NCI-H1417 (cell line): ENCODE measurements at regions not wholly inside any gene's neighbourhood (a gene's known extent, or its start where the extent isn't known, plus 50 kb on each side); places are given as distances from the start of the nearest gene placed in this dataset.

Experiments used
- DNase-seq, 3 experiments: peaks; one replicate each; lab custom pipeline; 2025; lab: John Stamatoyannopoulos, UW

- DNase-seq: no peak
Measured at GRCh38 chr12:115129727-115130126, 445.8 kb upstream of the TBX3 start.

DNA sequence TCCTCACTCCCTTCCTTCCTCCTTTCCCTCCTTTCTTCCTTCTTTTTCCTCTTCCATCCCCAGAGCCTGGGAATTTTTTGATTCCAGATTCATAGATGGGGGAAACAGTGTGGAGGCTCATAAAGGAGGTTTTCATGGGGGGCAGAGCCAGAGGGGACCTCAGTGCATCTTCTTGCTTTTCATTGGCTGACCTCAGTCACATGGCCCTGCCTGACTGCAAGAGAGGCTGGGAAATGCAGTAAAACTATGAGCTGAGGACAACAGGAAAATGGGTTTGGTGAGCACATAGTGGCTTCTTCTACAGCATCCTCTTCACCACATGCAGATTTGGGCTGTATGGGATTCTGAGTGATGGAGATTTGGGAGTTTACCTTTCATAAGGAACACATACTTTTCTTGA lies 437.1 kb upstream of the TBX3 start:
- DNase-seq: no peak

DNA sequence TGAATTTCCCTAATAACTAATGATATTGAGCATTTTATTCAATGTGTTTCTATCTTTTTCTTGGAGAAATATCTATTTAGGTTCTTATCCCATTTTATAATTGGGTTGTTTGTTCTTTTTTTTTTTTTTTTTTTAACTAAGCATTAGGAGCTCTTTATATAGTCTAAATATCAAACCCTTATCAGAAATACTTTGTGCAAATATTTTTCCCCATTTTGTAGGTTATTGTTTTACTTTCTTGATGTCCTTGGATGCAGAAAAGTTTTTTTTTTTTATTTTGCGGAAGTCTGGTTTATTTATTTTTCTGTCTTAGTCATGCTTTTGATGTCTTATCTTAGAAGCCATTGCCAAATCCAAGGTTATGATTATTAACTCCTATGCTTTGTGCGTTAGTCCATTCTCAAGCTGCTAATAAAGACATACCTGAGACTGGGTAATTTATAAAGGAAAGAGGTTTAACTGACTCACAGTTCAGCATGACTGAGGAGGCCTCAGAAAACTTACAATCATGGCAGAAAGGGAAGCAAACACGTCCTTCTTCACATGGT lies 434.3 kb upstream of the TBX3 start:
- DNase-seq: no peak

GRCh38 chr12:115114140-115114539 lies 430.2 kb upstream of the TBX3 start:
- no peak for DNase-seq

DNA sequence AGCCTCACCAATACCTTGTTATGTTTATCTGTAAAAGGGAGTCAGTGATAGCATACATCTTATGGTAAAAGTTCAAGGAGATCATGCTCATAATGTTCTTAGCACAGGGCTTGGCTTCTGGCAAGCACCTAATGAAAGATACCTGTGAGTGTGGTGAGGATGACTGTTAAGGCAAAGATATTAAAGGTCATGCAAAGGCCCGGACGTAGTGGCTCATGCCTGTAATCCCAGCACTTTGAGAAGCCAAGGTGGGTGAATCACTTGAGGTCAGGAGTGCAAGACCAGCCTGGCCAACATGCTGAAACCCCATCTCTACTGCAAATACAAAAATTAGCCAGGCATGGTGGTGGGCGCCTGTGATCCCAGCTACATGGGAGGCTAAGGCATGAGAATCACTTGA lies 425.9 kb upstream of the TBX3 start:
- DNase-seq: no peak

- no peak for DNase-seq
Measured at GRCh38 chr12:115108129-115109100, 424.4 kb upstream of the TBX3 start.

DNA sequence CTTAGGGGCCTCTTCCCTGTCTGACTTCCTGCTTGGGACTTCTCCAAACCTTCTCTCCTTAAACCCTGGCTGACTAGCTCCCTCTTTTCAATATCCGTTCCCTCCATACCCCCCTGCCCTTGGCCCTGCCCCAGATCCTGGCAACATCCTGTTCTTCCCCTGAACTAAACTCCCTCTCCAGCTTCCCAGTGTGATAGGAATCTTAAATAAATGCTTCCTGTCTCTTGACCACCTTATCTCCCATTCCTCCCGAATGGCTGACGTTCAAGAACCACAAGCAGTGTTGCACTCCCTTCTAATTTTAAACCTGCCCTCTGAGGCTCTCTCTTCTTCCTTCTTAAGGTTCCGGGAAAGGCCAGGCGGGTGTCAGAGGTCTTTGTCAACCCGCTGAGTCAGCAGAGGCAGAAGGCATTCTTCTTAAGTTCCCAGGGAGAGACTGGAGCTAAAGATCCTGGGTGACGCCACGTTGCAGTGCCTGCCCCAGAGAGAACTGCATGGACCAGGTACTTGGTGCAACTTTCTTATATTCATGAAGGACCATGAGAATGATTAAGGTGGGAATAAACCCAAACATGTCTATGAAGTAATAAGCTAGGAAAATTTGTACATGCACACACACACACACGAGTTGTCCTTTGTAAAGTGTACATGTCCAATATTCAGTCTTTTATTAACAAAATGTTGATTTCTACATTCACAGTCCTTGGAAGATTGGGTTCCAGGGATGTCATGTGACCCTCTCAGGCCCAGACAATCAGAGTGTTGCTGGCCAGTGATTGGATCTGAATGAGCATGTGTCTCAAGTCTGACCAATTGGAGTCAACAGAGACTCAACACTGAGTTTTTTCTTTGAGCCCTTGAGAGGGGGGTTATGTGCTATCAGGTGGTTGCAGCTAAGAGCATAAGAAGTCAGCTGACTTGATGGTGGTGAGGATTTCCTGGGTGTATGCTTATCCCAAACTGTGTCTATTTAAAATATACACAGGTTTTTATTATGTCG lies 420.2 kb upstream of the TBX3 start:
- no peak for DNase-seq

- no peak for DNase-seq
Measured at GRCh38 chr12:115102450-115102849, 418.5 kb upstream of the TBX3 start.

GRCh38 chr12:115101520-115101919 lies 417.5 kb upstream of the TBX3 start:
- DNase-seq: no peak

GRCh38 chr12:115097416-115097815 lies 413.4 kb upstream of the TBX3 start:
- no peak for DNase-seq

DNA sequence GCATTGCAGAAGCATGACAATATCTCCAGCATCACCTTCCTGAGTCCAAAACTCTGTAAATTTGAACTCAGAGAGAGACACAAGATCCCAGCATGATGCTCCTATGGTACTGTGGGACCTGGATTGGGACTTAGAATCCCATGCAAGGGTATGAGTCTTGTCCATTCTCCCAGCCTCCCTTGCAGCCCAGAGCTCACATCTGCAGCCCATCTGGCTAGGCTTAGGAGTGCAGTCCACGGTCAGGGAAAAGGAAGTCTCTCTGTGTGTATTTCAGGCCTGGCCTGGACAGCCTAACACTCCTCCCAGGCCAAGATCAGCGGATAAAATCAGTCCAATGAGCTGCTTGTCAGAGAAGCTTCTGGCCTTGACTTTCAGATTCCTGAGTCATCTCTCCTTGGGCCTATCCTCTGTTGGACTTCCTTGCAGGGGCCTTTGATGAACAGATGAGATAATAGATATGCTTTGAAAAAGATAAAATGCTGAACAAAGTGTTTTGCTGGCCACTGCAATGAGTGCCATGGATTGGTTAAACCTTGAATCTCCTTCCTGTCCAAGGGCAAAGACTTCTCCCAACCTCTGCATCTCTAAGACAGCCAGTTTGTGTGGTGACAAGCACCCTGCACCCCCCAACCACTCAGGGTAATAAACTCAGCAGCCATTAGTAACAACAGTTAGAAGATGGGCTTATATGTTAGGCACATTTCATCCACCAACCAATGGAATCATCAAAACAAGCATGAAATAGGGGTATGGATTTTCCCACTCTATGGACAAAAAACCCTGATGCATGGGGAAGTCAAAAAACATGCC lies 412.8 kb upstream of the TBX3 start:
- no peak for DNase-seq

GRCh38 chr12:115095073-115095748 lies 411.2 kb upstream of the TBX3 start:
- no peak for DNase-seq

GRCh38 chr12:115094163-115094816 lies 410.3 kb upstream of the TBX3 start:
- DNase-seq: no peak

GRCh38 chr12:115093261-115093660 lies 409.3 kb upstream of the TBX3 start:
- DNase-seq: no peak

GRCh38 chr12:115090783-115091182 lies 406.8 kb upstream of the TBX3 start:
- DNase-seq: no peak

DNA sequence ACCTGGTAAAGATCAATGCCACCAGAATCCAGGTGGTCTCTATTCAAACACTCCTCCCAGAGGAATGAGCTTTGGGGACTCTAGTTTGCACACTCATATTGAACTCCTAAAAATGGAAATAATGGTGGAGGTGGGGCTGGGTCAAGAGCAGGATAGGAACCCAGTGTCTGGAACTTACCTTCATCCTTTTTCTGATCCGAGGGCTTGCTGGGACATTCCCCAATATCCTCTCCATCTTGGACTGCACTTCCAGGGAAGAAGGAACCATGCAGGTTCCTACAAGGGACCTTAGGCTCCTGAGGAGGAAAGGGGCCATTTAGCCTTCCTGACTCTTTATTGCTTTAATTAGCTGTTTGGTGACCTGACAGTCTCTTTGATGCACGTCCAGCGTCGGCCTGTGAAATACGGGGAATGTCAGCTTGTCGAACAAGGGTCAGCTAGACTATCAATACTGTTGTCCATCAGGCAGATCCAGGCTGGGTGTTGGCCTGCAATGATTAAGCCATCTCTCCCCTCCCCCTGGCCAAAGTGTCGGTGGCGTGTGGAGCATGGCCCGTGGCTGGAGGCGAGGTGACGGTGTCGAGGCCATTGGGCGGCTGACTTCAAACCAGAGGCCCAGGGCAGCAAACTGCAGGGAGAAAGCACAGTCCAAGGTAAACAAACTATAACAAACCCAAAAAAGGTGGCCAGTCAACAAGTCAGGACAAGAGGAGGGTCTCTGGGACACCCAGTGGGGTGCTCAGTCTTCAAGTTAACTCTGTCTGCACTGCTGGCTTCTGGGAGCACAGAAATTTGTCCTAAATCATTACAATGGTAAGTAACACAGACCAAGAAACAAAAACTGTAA lies 405.2 kb upstream of the TBX3 start:
- no peak for DNase-seq

- DNase-seq: no peak
Measured at GRCh38 chr12:115088328-115088994, 404.5 kb upstream of the TBX3 start.

- no peak for DNase-seq
Measured at GRCh38 chr12:115085594-115085993, 401.6 kb upstream of the TBX3 start.

DNA sequence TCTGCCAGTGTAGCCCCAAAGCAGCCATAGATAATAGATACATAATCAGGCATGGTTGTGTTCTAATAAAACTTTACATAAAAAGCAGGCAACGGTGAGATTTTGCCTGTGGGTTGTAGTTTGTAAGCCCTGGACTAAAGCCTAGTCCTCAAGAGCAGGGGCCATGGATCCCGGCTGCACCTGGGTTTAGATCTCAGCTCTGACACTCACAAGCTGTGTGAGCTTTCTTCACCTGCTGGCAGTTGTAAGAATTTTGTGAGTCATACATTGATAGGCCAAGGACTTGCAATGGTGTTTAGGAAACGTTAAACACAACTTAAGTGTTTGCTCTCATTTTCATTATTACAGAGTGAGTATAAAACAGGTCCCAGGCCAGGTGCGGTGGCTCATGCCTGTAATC lies 395.8 kb upstream of the TBX3 start:
- DNase-seq: peak in 1 of 3 experiments; percentile 8
